ENCODE measurements at regions not wholly inside any gene's neighbourhood (a gene's known extent, or its start where the extent isn't known, plus 50 kb on each side); places are given as distances from the start of the nearest gene placed in this dataset.

DNA sequence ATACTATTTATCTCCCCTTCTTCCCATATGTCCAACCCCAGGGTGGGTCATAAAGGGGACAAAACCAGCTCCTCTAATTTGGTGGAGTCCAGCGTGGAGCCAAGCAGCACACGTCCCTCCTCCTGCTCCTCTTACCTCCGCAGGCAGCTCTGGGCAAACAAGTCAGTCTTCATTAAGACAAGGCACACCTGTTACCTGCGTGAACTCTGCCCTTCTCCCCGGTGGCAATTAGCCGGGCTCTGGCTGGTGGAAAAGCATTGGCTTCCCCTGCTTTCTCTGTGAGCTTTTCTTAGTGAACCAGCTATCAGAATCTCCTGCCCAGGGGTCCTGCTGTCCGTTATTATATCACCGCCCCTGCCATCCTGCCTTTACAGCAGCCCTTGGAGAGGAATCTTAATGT is 418.7 kb upstream of the CADM1 start:
- TF ChIP-seq, protein P1, sequence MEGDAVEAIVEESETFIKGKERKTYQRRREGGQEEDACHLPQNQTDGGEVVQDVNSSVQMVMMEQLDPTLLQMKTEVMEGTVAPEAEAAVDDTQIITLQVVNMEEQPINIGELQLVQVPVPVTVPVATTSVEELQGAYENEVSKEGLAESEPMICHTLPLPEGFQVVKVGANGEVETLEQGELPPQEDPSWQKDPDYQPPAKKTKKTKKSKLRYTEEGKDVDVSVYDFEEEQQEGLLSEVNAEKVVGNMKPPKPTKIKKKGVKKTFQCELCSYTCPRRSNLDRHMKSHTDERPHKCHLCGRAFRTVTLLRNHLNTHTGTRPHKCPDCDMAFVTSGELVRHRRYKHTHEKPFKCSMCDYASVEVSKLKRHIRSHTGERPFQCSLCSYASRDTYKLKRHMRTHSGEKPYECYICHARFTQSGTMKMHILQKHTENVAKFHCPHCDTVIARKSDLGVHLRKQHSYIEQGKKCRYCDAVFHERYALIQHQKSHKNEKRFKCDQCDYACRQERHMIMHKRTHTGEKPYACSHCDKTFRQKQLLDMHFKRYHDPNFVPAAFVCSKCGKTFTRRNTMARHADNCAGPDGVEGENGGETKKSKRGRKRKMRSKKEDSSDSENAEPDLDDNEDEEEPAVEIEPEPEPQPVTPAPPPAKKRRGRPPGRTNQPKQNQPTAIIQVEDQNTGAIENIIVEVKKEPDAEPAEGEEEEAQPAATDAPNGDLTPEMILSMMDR (IDR thresholded peaks at IDR 0.05) = no peak
- no peak for TF ChIP-seq POLR2A (IDR thresholded peaks at IDR 0.05)
- no peak for TF ChIP-seq EP300 (IDR thresholded peaks at IDR 0.05)
